ENCODE measurements at regions not wholly inside any gene's neighbourhood (a gene's known extent, or its start where the extent isn't known, plus 50 kb on each side); places are given as distances from the start of the nearest gene placed in this dataset.

GRCh38 chr15:81909011-81909358, 136.8 kb downstream of the MEX3B start:
- TF ChIP-seq, protein P1, sequence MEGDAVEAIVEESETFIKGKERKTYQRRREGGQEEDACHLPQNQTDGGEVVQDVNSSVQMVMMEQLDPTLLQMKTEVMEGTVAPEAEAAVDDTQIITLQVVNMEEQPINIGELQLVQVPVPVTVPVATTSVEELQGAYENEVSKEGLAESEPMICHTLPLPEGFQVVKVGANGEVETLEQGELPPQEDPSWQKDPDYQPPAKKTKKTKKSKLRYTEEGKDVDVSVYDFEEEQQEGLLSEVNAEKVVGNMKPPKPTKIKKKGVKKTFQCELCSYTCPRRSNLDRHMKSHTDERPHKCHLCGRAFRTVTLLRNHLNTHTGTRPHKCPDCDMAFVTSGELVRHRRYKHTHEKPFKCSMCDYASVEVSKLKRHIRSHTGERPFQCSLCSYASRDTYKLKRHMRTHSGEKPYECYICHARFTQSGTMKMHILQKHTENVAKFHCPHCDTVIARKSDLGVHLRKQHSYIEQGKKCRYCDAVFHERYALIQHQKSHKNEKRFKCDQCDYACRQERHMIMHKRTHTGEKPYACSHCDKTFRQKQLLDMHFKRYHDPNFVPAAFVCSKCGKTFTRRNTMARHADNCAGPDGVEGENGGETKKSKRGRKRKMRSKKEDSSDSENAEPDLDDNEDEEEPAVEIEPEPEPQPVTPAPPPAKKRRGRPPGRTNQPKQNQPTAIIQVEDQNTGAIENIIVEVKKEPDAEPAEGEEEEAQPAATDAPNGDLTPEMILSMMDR (IDR thresholded peaks at IDR 0.05): no peak
- TF ChIP-seq EP300 (IDR thresholded peaks at IDR 0.05): no peak
- TF ChIP-seq POLR2A (IDR thresholded peaks at IDR 0.05): no peak
